ENCODE measurements at regions not wholly inside any gene's neighbourhood (a gene's known extent, or its start where the extent isn't known, plus 50 kb on each side); places are given as distances from the start of the nearest gene placed in this dataset.

DNA sequence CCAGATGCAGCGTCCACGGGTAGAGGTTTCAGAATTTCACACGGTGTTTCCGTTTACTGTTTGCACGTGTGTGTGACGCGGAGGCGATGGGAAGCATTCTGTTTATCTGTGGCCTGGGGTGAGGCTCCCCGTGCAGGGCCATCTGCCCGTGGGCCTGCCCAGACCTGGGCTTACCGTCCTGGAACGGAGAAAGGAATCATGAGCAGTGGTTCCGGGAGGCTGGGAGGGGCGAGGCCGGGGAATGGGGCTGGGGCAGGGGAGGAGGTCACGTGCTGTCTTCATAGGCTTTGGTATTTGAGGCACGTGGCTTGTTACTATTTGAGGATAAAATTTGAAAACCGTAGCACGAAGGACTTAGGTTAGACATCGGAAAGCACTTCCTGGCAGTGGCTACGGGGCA, 77.9 kb downstream of the RTP5 start:
- Mint-ChIP-seq H3K4me3 (no peak overlapping the region), H3K36me3 (ENCODE audit: low read depth) (no peaks in the 10 kb centered on the region), H3K4me1 (ENCODE audit: low read depth) (no peaks in the 10 kb centered on the region), H3K27me3 (peaks cover 4% of the 10 kb centered on the region), H3K27ac (no peak overlapping the region), H3K9me3 (no peaks in the 10 kb centered on the region)
- intact Hi-C loops (cut with micrococcal nuclease): no loop called here

DNA sequence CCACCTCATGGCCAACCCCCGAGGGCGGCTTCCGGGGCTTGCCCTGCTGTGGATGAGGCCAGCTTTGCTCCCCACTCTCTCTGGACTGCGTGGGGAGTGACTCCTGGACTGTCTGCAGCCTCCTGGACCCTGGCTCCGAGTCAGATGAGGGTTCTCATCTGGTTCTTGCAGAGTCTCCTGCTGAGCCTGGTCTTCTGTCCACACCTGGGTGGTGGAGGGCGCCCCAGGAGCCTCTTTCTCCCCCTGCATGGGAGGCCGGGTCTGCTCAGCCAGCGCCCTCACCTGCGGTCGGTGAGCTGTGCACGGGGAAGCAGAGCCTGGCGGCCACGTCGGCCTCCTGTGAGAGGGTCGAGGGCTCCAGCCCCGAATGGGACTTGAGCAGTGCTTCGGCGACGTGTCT, 78.3 kb downstream of the RTP5 start:
- no peaks in the 10 kb centered on the region for H3K9me3 Mint-ChIP-seq
- peaks cover 5% of the 10 kb centered on the region for H3K27me3 Mint-ChIP-seq
- H3K4me1 Mint-ChIP-seq (ENCODE audit: low read depth): no peaks in the 10 kb centered on the region
- intact Hi-C loops (cut with micrococcal nuclease): no loop called here
- no peak overlapping the region for H3K27ac Mint-ChIP-seq
- H3K4me3 Mint-ChIP-seq: no peak overlapping the region
- H3K36me3 Mint-ChIP-seq (ENCODE audit: low read depth): no peaks in the 10 kb centered on the region

DNA sequence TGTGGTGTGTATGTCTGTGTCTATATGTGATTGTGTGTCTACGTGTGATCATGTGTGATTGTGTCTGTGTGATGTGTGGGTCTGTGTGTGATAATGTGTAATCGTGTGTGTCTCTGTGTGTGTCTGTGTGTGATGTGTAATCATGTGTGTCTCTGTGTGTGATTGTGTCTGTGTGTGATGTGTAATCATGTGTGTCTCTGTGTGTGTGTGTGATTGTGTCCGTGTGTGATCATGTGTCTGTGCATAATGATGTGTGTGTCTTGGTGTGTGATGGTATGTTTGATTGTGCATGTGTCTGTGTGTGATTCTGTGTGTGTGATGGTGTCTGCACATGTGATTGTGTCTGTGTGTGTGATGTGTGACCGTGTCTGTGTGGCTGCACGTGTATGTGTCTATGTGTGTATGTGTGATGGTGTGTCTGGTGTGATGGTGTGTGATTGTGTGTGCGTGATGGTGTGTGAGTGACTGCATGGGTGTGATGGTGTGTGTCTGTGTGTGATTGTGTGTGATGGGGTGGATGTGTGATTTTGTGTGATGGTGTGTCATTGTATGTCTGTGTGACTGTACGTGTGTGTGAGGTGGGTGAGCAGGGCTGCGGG, 78.9 kb downstream of the RTP5 start:
- no peaks in the 10 kb centered on the region for H3K36me3 Mint-ChIP-seq (ENCODE audit: low read depth)
- peaks cover 6% of the 10 kb centered on the region for H3K27me3 Mint-ChIP-seq
- H3K4me1 Mint-ChIP-seq (ENCODE audit: low read depth): no peaks in the 10 kb centered on the region
- H3K9me3 Mint-ChIP-seq: no peaks in the 10 kb centered on the region
- no peak overlapping the region for H3K27ac Mint-ChIP-seq
- H3K4me3 Mint-ChIP-seq: no peak overlapping the region
- intact Hi-C loops (cut with micrococcal nuclease): no loop called here

DNA sequence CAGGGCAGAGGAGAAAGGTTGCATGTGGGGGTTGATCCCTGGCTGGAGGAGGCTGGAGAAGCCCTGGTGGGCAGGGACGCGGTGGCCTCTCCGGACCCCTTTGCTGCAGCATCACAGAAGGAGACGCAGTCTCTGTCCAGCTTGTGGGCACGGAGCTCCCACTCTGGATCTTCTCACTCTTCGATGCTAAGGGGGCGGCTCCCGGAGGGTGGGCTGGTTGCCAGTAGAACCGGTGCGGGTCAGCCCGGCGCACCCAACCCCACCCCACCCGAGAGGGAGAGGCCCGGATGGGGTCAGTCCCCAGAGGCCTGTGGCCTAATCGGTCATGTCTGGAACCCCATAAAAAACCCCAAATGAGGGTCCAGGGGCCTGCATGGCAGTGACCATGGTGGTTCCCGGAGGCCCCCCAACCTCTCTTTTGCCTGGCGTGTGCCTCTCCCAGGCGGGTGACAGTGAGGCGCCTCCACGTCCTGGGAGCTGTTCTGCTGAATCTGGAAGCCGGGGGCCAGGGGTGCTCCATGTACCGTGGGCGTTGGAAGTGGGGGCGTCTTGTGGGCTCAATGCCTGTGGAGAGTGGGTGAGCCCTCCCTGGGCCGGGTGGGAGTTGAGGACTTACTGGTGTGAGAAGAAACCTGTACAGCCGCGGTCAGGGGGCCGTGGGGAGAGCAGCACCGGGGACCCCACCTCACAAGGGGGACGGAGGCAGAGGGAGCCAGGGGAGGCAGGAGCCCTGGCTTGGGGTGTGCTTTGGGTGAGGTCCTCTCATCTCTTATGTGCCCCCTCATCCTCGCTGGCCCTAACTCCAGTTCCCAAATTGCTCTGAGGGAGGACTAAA, 79.6 kb downstream of the RTP5 start:
- peaks cover 6% of the 10 kb centered on the region for H3K27me3 Mint-ChIP-seq
- no peak overlapping the region for H3K27ac Mint-ChIP-seq
- H3K4me1 Mint-ChIP-seq (ENCODE audit: low read depth): no peaks in the 10 kb centered on the region
- no peaks in the 10 kb centered on the region for H3K36me3 Mint-ChIP-seq (ENCODE audit: low read depth)
- H3K4me3 Mint-ChIP-seq: no peak overlapping the region
- intact Hi-C loops (cut with micrococcal nuclease): no loop called here
- no peaks in the 10 kb centered on the region for H3K9me3 Mint-ChIP-seq

DNA sequence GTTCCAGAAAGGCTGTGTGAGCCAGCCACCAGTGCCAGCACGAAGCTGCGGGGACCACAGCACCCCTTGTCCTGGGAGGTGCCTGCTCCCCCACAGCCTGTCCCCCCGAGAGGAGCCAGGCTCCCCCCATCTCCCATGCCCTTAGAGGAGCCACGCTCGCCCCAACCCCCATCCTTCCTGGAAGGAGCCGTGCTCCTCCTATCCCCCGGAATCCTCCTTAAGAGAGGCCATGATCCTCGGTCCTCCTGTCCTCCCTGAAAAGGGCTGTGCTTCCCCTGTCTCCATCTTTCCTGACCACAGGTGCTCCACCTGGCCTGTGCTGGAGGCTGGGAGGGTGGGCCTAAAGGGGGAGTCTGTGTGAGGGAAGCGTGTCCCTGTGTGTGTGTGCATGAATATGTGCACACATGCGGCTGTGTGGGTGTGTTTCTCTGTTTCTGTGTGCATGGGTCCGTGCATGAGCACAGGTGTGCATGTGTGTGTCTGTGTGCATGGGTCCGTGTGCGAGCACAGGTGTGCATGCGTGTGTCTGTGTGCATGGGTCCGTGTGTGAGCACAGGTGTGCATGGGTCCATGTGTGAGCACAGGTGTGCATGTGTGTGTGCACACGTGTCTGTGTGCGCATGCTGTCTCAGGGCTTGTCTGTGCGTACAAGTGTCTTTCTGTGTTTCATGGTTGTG, 80.3 kb downstream of the RTP5 start:
- Mint-ChIP-seq H3K4me1 (ENCODE audit: low read depth) (no peaks in the 10 kb centered on the region), H3K27ac (no peak overlapping the region), H3K9me3 (no peaks in the 10 kb centered on the region), H3K27me3 (peaks cover 6% of the 10 kb centered on the region), H3K36me3 (ENCODE audit: low read depth) (no peaks in the 10 kb centered on the region), H3K4me3 (no peak overlapping the region)
- intact Hi-C loops (cut with micrococcal nuclease): no loop called here

DNA sequence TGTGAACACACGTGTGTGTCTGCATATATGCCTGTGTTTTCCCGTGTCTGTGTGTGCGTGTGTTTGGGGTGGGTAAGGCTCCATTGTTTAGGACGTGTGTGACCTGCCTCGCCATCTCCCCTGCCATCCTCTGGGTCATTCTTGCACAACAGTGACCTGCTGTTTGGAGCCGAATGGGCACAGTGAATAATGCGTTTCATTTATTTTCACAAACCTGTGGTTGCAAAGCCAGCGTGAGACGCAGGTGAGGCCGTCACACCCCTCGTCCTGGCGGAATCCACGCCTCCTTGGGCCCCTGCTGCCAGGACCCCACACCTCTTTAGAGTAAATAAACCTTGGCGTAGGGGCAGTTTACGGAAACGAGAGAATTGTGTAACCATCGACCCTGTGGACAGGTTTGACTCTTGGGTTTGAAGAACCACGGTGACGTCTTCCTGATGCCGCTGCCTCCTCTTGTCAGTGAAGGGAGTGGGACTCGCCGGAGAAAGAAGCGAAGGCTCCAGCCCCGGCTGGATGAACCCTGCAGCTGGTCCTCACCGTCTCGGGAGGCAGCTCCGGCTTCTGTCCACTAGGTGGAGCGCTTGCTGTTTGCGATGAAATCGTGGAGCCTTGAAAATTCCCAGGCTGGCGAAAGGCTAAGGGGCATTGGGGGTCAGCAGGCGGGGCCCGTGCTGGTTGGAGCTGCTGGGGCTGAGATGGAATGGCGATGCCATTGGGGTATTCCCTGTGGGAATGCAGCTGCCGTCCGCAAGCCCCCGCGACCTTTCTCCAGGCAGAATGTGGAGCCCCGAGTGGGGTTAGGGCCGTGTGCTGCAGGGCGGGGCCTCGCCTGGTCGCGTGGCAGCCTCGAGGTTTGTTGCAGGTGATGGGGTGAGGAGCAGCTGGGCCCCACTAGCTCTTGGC, 81.1 kb downstream of the RTP5 start:
- Mint-ChIP-seq H3K4me3 (no peak overlapping the region), H3K36me3 (ENCODE audit: low read depth) (no peaks in the 10 kb centered on the region), H3K27ac (no peak overlapping the region), H3K9me3 (no peaks in the 10 kb centered on the region), H3K4me1 (ENCODE audit: low read depth) (no peaks in the 10 kb centered on the region), H3K27me3 (peaks cover 6% of the 10 kb centered on the region)
- intact Hi-C loops (cut with micrococcal nuclease): no loop called here

DNA sequence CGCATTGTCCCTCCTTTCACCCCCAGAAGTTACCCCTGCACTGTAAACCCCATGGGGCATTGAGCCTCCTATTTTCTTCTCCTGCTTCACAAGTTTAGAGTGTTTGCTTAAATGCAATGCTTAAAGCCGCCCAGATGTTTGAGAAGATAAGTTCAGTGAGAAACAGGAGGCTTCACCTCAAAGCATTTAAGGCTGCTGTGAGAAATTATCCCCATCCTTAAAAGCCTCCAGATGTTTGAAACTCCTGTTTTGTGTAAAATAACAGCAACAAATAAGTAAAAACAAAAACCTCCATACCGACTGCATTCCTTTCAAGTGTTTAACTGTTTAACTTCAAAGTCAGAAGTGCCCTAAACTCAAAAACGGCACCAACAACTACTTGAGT, 81.8 kb downstream of the RTP5 start:
- intact Hi-C loops (cut with micrococcal nuclease): no loop called here
- peaks cover 3% of the 10 kb centered on the region for H3K9me3 Mint-ChIP-seq
- H3K4me3 Mint-ChIP-seq: no peak overlapping the region

DNA sequence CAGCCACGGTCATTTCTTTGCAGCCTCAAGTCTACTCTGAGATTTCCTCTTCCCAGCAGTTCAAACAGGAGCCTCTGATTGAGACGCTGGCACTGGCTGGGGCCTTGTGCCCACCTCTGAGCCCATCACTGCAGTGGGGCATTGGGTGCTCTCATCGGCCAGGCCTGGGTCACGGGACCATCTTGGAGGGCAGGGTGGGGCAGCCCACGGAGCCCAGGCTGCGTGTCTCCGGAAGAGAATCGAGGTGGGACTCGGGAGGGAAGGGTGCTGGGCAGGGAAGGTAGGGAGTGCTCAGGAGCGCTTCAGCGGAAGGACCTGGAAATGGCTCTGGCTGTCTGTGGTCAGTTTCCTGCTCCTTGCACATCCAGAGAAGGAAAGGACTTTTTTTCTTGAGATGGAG, 82.4 kb downstream of the RTP5 start:
- no peak overlapping the region for H3K27ac Mint-ChIP-seq
- H3K27me3 Mint-ChIP-seq: peaks cover 6% of the 10 kb centered on the region
- intact Hi-C loops (cut with micrococcal nuclease): no loop called here
- H3K4me1 Mint-ChIP-seq (ENCODE audit: low read depth): no peaks in the 10 kb centered on the region
- H3K4me3 Mint-ChIP-seq: no peak overlapping the region
- peaks cover under 1% of the 10 kb centered on the region for H3K36me3 Mint-ChIP-seq (ENCODE audit: low read depth)
- peaks cover 9% of the 10 kb centered on the region for H3K9me3 Mint-ChIP-seq

More for the DNA sequence above, 81.8 kb downstream of the RTP5 start:
- H3K4me1 Mint-ChIP-seq (ENCODE audit: low read depth): no peaks in the 10 kb centered on the region
- no peaks in the 10 kb centered on the region for H3K36me3 Mint-ChIP-seq (ENCODE audit: low read depth)
- no peak overlapping the region for H3K27ac Mint-ChIP-seq
- H3K27me3 Mint-ChIP-seq: peaks cover 6% of the 10 kb centered on the region

DNA sequence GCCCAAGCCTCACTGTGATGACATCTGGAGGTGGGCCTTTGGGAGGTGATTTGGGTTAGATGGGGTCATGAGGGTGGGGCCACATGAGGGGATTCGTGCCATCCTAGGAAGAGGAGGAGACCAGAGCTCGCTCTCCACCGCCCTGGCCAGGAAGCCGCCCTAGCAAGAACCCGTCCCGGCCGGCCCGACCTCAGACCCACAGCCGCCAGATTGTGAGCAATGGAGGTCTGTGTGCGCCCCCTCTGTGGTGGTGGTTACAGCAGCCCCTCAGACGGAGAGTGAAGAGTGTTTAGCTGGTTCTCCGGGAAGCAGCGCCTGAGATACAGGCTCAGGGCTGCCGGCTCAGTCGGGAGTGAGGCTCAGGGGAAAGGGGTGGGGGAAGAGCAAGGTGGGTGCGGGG, 83.3 kb downstream of the RTP5 start:
- Mint-ChIP-seq H3K4me3 (no peak overlapping the region), H3K27ac (no peak overlapping the region), H3K4me1 (ENCODE audit: low read depth) (no peaks in the 10 kb centered on the region), H3K9me3 (peaks cover 18% of the 10 kb centered on the region), H3K36me3 (ENCODE audit: low read depth) (peaks cover 10% of the 10 kb centered on the region), H3K27me3 (peaks cover 6% of the 10 kb centered on the region)
- intact Hi-C loops (cut with micrococcal nuclease): no loop called here

DNA sequence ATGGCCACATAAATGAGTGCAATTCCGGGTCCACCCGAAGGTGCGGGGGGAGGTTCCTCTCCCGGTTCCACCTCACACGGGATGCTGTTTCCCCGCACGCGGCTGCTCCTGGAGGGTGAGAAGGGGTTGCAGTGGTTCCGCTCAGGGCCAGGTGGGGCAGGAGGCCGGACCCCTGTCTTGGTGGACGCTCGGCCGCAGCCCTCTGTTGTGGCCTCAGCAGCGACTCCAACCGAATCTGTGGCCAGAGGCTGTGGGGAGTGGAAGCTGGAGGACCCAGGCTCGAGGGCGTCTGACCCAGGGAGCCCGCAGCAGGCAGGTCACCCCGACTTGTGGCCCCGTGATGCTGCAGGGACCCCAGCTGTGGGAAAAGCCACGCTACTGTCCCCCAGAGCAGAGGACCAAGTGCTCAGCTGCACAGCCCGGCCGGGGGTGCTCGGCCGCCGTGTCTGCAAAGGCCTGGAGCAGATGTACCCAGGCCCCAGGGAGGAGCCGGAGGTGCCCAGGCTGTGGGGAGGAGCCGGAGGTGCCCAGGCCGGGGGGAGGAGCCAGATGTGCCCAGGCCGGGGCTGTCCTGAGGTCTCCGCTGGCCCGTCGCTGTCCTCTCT, 83.9 kb downstream of the RTP5 start:
- Mint-ChIP-seq H3K4me1 (ENCODE audit: low read depth) (no peaks in the 10 kb centered on the region), H3K9me3 (peaks cover 24% of the 10 kb centered on the region), H3K4me3 (no peak overlapping the region), H3K27me3 (peaks cover 6% of the 10 kb centered on the region), H3K27ac (no peak overlapping the region), H3K36me3 (ENCODE audit: low read depth) (peaks cover 15% of the 10 kb centered on the region)
- intact Hi-C loops (cut with micrococcal nuclease): no loop called here

DNA sequence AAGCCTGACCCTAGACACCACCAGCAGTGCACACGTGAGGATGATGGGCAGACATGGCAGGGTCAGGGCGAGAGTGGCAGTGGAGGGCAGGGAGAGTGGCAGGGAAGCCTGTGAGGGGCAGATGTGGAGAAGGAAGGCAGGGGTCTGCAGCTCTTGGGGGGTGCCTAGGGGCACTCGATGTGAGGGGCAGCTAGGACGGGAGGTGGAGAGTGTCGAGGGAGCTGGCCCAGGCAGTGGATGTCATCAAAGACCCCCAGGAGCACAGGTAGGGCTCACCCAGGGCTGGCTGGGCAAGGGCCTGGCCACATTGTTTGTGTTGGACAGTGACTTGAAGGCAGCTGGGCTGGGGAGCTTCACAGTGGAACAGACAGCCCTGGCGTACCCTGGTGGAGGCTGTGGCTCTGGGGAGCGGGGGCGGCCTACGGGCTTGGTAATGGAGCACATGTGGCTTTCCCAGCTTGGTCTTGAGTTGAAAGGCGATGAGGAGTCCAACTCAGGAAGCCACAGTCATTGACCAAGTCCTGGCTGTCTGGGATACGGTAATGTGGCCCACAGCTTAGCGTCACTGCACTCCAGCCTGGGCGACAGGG, 87.1 kb downstream of the RTP5 start:
- H3K9me3 Mint-ChIP-seq: peaks cover 24% of the 10 kb centered on the region
- H3K4me1 Mint-ChIP-seq (ENCODE audit: low read depth): peaks cover 18% of the 10 kb centered on the region
- peaks cover 15% of the 10 kb centered on the region for H3K36me3 Mint-ChIP-seq (ENCODE audit: low read depth)
- H3K27me3 Mint-ChIP-seq: peaks cover 6% of the 10 kb centered on the region
- intact Hi-C loops (cut with micrococcal nuclease): no loop called here
- no peak overlapping the region for H3K4me3 Mint-ChIP-seq
- H3K27ac Mint-ChIP-seq: no peak overlapping the region

DNA sequence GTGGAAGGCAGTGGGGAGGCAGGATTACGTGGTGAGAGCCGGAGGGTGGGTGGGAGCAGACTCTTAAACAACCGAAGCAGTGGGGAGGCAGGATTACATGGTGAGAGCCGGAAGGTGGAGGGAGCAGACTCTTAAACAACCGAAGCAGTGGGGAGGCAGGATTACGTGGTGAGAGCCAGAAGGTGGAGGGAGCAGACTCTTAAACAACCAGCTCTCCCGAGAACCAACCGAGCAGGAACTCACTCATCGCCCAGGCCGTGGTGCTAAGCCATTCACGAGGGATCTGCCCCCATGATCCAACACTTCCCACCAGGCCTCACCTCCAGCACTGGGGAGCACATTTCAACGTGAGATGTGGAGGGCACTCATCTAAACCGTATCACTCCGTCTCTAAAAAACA, 87.7 kb downstream of the RTP5 start:
- no peak overlapping the region for H3K27ac Mint-ChIP-seq
- no peak overlapping the region for H3K4me3 Mint-ChIP-seq
- H3K27me3 Mint-ChIP-seq: peaks cover 1% of the 10 kb centered on the region
- intact Hi-C loops (cut with micrococcal nuclease): no loop called here
- peaks cover 24% of the 10 kb centered on the region for H3K9me3 Mint-ChIP-seq
- H3K4me1 Mint-ChIP-seq (ENCODE audit: low read depth): peaks cover 18% of the 10 kb centered on the region
- H3K36me3 Mint-ChIP-seq (ENCODE audit: low read depth): peaks cover 15% of the 10 kb centered on the region

DNA sequence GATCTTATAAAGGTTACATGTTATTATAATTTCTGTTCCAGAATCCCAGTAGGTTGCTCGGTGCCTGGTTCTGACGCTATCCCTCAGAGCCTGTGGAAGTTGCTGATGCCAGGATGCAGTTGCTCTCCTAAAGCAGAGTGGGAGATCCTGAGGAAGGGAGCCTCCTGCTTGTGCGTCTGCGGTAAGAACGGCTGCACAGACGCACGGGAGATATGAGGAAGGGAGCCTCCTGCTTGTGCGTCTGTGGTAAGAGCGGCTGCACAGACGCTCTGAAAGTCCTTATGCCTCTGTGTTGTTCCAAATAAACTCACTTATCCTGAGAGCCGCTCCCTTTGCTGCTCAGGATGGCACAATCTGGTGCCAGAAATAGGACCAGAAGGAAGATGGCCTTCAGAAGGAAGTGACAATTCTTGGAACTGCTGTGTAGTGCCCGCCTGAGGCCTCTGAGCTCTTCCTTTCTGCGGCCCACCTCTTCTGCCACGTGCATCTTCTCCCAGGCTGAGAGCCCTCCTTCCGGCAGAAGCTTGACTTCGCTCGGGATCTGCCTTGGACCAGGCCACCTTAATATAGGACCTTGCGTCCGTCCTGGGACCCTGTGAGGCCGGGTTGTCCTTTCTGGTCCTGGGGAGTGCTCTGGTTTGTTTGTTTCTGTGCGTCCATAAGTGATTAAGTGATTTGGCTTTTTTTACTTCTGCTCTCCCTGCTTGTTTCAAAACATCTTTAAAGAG, 89.5 kb downstream of the RTP5 start:
- peaks cover 23% of the 10 kb centered on the region for H3K4me1 Mint-ChIP-seq (ENCODE audit: low read depth)
- no peak overlapping the region for H3K4me3 Mint-ChIP-seq
- H3K9me3 Mint-ChIP-seq: peaks cover 24% of the 10 kb centered on the region
- intact Hi-C loops (cut with micrococcal nuclease): no loop called here
- H3K27ac Mint-ChIP-seq: peak overlapping the region; percentile 77
- H3K27me3 Mint-ChIP-seq: no peaks in the 10 kb centered on the region
- H3K36me3 Mint-ChIP-seq (ENCODE audit: low read depth): peaks cover 15% of the 10 kb centered on the region
